ENCODE measurements at regions not wholly inside any gene's neighbourhood (a gene's known extent, or its start where the extent isn't known, plus 50 kb on each side); places are given as distances from the start of the nearest gene placed in this dataset.

GRCh38 chr1:219000005-219000404 is 173.7 kb upstream of the LYPLAL1 start:
- ATAC-seq = no peak

GRCh38 chr1:219000631-219001030 is 173.0 kb upstream of the LYPLAL1 start:
- no peak for ATAC-seq

- ATAC-seq = no peak
These were observed 163.0 kb upstream of the LYPLAL1 start for GRCh38 chr1:219010720-219011119.

DNA sequence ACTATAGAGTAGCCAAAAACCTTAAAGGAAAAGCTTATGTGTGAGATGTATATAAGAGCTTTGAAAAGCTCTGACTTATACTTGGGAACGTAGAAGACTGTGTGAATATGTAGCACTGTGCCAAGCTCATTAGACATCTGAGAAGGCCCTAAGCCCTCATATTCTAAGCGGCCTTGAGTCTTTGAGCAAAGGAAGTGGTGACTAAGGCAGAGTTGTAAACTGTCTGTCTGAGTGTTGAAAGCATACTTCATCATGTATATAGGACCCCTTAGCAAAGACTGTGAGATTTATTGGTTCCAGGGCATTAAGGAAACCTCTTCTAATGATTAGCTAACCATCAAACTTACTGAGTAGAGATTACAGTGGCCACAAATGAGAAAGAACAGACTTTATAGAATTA is 153.3 kb upstream of the LYPLAL1 start:
- no peak for ATAC-seq

- ATAC-seq = no peak
These were observed 152.8 kb upstream of the LYPLAL1 start for GRCh38 chr1:219020846-219021245.

GRCh38 chr1:219027146-219027673 is 146.5 kb upstream of the LYPLAL1 start:
- no peak for ATAC-seq

DNA sequence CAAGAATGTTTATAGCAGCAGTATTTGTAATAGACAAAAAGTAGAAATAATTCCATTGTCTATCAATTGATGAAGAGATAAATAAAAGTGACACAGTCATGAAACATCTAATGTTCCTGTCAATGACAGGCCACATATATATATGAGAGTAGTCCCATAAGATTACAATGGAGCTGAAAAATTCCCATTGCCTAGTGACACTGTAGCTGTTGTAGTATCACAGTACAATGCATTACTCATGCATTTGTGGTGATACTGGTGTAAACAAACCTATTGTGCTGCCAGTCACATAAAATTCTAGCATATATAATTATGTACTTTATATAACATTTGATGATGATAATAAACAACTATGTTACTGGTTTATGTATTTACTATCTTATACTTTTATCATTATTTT is 141.9 kb upstream of the LYPLAL1 start:
- no peak for ATAC-seq

DNA sequence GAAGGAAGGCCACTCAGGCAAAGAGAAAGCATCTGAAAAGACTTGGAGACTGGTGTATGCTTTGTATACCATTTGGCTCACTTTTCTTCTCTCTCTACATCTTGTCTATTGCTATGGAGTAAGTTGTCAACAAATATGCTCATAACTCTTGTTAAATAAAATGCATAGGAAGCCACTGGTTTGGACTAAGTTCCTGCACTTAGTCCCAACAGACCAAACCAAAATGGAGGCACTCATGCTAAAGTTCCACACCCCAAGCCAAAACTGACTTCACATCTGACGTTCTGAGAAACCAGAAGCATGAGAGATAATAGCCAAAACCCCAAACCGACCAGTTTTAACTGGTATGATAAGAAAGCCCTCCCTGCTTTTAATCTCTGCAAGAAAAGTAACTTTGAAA is 135.3 kb upstream of the LYPLAL1 start:
- no peak for ATAC-seq

- ATAC-seq = no peak
These were observed 134.5 kb upstream of the LYPLAL1 start for GRCh38 chr1:219039017-219039681.

- ATAC-seq = no peak
These were observed 134.0 kb upstream of the LYPLAL1 start for GRCh38 chr1:219039682-219040154.

- ATAC-seq = no peak
These were observed 133.4 kb upstream of the LYPLAL1 start for GRCh38 chr1:219040291-219040690.

DNA sequence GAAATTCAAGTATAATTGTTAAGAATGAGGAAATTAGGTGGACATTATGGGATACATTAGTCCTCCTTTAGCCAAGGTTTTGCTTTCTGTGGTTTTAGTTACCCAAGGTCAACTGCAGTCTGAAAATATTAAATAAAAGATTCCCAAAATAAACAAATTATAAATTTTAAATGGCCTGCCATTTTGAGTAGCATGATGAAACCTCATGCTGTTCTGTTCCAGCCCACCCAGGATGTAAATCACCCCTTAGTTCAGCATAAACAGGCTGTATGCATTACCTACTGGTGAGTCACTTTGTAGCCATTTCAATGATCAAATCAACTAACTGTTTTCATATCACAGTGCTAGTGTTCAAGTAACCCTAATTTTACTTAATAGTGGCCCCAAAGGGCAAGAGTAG is 132.5 kb upstream of the LYPLAL1 start:
- no peak for ATAC-seq

DNA sequence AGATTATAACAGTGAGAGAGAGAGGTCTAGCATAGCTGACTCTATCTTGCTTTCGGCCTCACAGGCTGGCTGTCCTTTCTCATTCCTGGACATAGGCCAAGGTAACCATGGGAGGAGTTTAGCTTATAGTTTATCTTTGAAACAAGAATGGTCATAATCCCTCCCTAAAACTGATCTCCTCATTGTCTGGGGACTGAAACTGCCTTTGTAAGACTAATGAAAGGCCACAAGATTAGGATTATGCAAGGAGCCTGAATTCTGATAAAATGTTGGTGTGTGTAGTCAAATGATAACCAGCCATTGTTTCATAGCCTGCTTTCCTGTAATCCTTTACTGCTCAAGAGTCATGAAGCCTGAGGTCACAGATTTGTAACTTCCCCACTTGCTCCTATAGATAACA is 131.9 kb upstream of the LYPLAL1 start:
- ATAC-seq = no peak

GRCh38 chr1:219042769-219043168 is 130.9 kb upstream of the LYPLAL1 start:
- no peak for ATAC-seq

- no peak for ATAC-seq
These were observed 128.4 kb upstream of the LYPLAL1 start for GRCh38 chr1:219045246-219045645.

DNA sequence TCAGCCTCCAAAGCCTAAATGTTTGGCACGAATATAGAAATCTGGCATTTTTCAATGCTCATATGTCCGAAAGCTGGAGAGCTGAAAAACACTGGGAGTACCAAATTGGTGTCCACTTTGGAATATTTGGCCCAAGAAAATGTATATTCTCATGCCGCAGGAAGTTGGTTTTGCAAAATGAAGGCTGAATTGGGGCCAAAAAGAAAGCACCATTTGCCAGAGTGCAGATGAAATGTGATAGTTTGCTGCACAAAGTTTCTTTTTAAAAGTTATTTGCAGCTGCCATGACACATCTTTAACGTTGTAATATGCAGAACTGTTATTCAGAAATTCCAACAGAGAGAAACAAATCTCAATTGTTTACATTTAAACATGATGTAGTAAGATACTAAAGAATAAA is 124.2 kb upstream of the LYPLAL1 start:
- no peak for ATAC-seq

DNA sequence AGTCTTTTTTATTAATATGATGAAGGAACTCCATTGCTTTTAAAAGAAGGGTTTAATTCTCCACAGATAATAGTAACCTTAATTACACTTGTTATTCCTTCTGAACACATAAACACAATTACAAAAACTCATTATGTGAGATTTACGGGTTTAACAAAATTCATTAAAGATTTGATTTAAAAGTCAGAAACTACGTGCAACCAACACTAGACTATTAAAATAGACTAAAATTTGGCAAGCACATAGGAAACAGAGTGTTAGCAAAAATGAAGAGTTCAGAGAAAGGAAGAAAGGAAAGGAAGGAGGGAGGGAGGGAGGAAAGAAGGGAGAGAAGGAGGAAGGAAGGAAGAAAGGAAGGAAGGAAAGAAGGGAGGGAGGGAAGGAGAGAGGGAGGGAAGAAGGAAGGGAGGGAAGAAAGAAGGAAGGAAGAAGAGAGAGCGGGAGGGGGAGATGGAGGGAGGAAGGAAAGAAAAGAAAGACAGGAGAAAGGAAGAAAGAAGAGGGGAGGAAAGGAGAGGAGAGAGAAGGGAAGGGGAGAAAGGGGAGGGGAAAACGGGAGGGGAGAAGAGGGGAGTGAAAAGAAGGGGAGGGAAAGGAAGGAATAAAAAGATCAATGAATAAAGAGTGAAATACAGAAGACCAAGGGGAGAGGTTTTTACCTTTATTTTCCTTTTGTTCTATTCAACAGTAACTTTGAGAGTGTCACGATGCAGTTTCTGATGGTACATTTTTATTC is 123.4 kb upstream of the LYPLAL1 start:
- no peak for ATAC-seq

DNA sequence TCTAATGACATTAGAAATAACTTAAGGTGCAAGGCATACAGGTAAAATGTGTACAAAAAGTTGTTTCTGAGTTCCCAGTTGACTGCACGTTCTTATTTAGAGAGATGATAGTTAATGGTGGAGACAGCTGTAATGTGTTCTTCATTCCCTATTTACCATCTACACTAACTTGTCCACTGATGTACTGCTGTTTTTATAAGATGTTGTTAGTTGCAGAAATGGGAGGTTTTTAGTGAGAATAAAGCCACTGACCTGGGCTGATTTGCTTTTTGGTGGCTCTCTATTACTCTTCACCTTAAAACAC is 122.9 kb upstream of the LYPLAL1 start:
- no peak for ATAC-seq

GRCh38 chr1:219051547-219051946 is 122.1 kb upstream of the LYPLAL1 start:
- ATAC-seq = no peak

GRCh38 chr1:219058891-219059820 is 114.5 kb upstream of the LYPLAL1 start:
- ATAC-seq = peak; percentile 51 to 53

- ATAC-seq = no peak
These were observed 112.9 kb upstream of the LYPLAL1 start for GRCh38 chr1:219060798-219061197.

DNA sequence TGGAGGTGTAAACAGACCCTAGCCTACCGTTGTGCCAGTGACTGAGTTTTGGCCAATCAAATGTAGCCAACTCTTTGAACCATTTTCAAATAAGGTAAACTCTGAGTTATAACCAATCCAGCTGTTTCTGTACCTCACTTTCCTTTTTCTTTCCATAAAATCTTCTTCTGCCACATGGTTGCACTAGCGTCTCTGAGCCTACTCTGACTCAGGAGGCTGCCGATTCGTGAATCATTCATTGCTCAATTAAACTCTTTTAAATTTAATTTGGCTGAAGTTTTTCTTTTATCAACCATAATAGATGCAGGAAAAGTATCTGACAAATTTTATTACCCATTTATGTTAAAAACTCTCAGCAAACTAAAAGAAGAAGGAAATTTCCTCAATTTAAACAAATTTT is 111.5 kb upstream of the LYPLAL1 start:
- ATAC-seq = no peak

DNA sequence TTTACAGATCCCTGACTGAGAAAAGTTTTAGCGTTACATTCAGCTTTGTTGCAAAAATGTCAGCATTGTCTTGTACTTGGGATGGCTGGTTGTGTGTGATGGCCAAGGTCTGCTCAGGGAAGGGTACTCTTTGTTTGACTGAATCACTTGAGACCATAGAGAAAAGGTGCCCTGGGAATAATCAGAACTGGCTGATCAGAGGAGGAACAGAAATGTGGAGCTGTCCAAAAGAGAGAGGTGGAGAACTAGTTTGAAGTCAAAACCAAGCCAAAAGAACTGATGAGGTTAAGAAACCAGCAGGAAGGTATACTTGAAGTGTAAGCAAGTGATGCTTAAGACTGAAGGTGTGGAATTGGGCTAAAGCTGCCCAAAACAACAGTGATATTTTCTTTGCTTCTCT is 107.6 kb upstream of the LYPLAL1 start:
- no peak for ATAC-seq

All from activated CD4-positive, CD25-positive, alpha-beta regulatory T cell treated with anti-CD3 and anti-CD28 coated beads, Interleukin-2, amount 50 U/mL, for 24 hours (primary cell).